HG03558 (cell line): ENCODE measurements at regions not wholly inside any gene's neighbourhood (a gene's known extent, or its start where the extent isn't known, plus 50 kb on each side); places are given as distances from the start of the nearest gene placed in this dataset.
"Not testable (repeated sequence)": the region's sequence is repeated elsewhere in the genome, so short reads cannot be mapped to it uniquely, and the experiment has no call there.

Experiments used
- ATAC-seq: cut with Tn5 transposase; IDR thresholded peaks from one replicate; pipeline ENCODE4 v1.9.1; 2021; ENCODE audit warnings: moderate number of reproducible peaks; ENCODE audit not compliant: unreplicated experiment; ENCODE audit errors: extremely low read depth

DNA sequence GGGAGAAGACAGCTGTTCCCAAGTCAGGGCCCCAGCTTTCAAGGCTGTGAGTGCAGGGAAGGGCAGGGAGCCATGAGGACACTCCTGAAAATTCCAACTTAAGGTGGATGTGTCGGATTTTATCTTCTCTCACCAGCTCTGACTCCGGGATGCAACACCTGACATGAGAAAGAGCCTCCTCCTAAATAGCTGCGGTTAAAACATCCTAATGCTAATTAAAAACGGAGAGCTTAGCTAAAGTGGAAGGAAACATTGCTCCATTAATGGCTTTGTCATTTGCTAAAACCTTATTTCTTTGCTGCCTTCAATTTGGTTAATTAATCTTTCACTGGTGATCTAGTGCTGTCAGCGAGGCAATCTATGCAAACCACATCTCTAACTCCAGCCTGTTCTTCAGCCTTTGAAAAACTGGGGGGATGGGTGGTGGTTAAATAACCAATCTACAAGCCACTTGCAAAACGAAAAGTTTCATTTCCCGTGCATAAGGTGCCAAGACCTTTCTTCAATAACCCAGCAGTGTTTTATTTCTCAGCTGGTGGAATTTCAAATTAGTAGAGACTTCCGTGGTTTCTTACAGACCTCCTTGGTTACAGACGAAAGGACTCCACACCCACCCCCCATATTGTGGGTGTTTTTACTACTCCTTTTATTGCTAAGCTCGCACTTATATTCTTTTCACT lies 379.6 kb downstream of the MLLT3 start:
- peak; percentile 57 for ATAC-seq

DNA sequence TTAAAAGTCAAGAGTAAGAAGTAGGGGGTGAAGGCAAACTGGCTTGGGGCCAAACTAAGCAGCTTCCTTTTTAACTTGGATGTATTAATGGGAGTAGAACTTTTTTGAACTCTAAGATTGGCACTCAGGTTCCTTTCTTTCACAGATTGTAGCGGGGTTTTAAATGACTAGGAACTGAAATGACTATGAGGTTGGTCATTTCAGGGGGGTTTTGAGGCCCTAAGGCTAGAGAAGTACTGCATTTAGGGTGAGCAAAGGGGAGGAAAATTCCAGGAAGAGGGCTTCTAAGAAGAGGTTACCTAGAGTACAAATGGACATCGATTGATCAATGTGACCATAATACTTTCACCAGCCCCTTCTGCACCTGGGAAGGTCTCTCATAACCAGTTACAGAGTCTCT lies 381.8 kb downstream of the MLLT3 start:
- ATAC-seq: no peak

- no peak for ATAC-seq
These were observed 383.4 kb downstream of the MLLT3 start for GRCh38 chr9:20238921-20239320.

GRCh38 chr9:20237686-20238085 lies 384.6 kb downstream of the MLLT3 start:
- no peak for ATAC-seq

DNA sequence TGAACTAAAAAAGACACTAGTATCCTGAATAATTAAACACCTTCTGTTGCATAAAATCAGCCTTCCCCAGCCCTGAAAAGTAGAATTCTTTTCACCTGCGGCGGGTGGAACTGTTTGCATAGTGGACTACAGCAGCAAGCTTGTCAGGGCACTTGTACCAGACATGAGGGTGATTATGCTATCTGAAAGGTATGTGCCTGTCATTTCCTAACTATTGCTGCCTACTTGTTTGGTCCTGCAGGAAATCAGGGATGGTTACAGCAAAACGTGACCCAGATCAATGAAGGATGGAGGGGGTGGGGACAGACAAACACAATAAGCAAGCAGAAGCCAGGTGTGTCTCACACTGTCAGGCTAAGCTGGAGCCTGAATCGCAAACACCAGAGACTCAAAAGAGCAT lies 385.6 kb downstream of the MLLT3 start:
- ATAC-seq: no peak

DNA sequence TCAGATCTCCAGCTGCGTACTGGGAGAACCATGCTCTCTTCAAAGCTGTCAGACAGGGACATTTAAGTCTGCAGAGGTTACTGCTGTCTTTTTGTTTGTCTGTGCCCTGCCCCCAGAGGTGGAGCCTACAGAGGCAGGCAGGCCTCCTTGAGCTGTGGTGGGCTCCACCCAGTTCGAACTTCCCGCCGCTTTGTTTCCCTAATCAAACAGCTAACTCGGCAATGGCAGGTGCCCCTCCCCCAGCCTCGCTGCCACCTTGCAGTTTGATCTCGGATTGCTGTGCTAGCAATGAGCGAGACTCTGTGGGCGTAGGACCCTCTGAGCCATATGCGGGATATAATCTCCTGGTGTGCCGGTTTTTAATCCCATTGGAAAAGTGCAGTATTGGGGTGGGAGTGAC lies 387.1 kb downstream of the MLLT3 start:
- ATAC-seq: not testable (repeated sequence)

DNA sequence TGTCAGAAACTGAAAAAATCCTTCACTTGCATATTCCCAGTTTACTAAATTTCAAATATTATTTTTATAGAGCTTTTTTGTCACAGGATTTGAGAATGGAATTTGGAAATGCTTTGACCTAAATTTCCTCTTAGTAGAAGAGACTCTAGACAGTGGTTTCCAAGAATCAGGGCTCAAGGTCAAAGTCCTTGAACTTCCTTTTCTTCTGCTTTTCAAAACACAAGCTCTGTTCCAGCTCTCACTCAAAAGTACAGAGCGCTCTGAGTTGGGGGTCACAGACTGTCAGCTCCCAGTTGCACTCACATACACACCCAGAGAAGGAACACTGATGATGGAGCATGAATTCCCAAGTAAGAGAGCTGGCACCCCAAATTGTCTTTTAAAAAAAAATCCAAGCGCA lies 394.2 kb downstream of the MLLT3 start:
- ATAC-seq: no peak

DNA sequence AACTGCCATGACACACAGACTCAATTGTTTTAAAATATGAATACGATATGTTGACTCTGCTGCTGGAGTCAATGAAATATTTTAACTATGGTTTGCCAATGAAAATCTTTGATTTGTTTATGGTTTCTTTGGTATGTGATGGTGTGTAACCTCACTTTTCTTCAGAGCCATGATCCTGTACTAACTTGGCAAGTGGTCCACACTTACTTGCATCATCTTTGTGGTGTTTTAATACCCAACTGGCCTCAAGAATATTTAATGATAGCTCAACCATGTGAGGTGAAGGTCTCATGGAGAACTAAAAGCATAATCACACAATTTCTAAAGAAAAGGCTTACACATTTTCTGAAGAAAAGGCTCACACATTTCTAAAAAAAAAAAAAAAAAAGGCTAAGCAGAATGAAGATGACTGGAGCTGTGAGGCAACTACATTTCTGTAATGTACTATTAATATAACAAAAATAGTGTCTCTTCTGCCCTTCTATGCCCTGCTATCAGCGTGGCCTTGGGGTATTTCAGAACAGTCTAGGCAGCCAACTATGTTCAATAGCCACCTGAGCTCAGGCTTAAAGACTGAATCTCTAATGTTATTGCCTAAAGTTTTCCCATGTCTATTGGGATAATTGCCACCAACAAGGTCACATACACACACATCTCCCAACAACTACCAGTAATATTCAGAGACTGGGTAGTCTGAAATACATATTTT lies 395.0 kb downstream of the MLLT3 start:
- ATAC-seq: no peak

DNA sequence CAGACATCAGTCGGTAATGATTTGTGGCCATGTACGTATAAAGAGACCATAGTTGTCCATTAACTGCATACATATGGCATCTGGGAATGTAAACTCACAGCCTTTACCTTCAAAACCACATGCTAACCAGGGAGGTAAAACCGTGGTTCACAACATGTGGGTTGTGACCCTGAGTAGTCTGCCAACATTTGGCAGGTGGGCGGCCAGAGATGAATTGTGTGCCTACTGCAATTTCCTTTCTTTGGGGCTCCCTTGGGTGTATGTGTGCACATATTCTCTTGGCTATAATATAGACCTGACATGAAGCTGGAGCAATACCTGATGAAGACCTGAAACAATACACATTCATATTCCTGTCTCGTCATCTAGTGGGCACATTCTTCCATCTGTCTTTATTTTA lies 396.0 kb downstream of the MLLT3 start:
- ATAC-seq: no peak

DNA sequence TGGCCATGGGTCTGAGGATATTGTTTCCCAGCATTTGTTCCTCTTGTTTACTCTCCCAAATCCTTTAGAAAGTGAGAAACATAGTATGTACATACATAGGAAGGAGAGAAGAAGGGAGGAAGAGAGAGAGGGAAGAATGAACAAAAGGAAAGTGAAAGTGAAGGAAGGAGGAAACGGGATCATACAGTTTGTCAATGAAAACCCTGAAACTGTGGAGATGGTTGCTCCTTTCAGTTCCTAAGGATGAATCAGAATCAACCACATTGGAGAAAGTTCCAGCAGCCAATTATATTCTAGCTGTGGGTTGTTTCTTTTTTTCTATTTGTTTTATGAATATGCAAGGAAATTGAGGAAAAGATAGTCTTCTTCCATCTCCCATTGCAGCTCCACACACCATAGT lies 396.5 kb downstream of the MLLT3 start:
- no peak for ATAC-seq

GRCh38 chr9:20224756-20225155 lies 397.5 kb downstream of the MLLT3 start:
- ATAC-seq: no peak

GRCh38 chr9:20220286-20220685 lies 402.0 kb downstream of the MLLT3 start:
- ATAC-seq: no peak

GRCh38 chr9:20219437-20219836 lies 402.9 kb downstream of the MLLT3 start:
- no peak for ATAC-seq

DNA sequence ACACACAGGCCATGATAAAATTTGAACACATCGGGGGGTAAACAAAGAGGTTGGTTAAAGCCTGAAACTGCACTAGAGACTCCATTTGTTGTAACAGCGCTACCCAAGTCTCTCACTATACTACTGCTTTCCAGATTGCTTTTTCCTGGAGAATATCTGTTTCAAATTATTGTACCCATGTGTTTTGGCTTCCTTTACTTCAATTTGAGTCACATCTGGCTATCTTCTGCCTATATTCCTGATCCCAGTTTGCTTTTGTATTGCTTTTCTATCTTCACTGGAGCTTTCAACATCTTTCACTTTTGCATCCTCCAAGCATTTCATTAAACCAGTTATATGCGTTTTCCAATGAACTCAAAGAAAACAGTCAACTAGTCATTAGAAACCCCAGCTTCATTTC lies 404.7 kb downstream of the MLLT3 start:
- no peak for ATAC-seq

GRCh38 chr9:20216438-20216837 lies 405.9 kb downstream of the MLLT3 start:
- no peak for ATAC-seq

DNA sequence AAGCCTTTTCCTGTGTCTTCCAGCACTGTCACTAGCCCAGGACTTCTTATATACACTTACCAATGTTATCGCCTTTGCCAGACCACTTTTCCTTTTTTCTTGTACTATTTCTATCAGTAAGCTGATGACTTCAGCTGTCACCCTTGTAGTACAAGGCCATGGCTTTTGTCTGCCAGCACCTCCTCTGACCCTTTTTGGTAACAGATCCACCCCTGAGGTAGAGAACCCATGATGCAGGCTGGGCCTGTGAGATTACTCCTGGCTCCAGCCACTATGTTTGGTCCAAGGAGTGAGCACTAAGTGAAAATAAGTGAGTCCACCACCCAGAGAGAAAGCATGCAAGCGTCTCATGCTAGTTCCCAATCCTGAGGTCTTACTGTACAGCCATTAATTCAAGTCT lies 406.7 kb downstream of the MLLT3 start:
- ATAC-seq: no peak

- no peak for ATAC-seq
These were observed 409.5 kb downstream of the MLLT3 start for GRCh38 chr9:20212806-20213205.

GRCh38 chr9:20209391-20210340 lies 412.6 kb downstream of the MLLT3 start:
- no peak for ATAC-seq

- ATAC-seq: no peak
These were observed 413.3 kb downstream of the MLLT3 start for GRCh38 chr9:20208961-20209371.

DNA sequence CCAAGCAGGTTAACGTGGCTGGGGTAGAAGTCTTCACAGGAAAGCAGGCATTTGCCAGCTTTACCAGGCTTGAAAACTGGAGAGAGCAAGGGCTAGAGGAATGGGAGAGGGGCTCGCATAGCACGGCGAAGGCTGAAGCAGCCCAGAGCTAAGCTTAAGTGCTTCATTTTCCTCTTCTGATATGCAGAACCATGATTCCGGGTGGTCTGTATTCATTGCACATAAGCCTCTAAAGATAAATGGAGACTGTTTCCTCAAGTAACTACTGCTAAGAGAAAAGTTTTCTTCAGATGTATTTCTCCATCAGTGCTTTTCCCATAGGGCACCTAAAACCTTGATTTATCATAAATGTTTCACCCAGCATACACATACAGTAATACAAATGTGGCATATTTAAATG lies 414.1 kb downstream of the MLLT3 start:
- ATAC-seq: no peak

- ATAC-seq: no peak
These were observed 415.1 kb downstream of the MLLT3 start for GRCh38 chr9:20207176-20207575.
